ENCODE measurements at regions not wholly inside any gene's neighbourhood (a gene's known extent, or its start where the extent isn't known, plus 50 kb on each side); places are given as distances from the start of the nearest gene placed in this dataset.

DNA sequence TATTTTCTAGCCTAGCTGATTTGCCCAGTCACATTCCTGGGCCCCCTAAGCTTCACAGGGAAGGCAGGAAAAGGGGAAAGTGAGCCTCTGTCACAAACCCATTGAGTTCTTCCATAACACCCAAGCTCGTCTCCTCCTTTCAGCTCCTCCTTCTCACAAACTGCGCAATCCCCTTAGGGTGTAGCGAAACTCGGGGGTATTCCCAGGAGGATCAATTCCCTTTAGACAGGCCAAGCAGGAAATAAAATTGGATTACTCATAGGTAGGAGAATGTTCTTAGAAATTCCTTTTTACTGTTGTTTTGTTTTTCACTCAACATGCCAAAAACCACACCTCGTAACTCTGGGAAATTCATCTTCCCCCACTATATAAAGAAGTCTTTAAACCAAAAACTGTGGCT, 139.3 kb downstream of the IRS2 start:
- H3K9me3 ChIP-seq (ENCODE audit: insufficient read depth, low read length, severe bottlenecking) = peaks cover 3% of the 10 kb centered on the region
- no peaks in the 10 kb centered on the region for H3K27me3 ChIP-seq (ENCODE audit: insufficient read depth, low read length, poor library complexity)
- TF ChIP-seq, protein P1, sequence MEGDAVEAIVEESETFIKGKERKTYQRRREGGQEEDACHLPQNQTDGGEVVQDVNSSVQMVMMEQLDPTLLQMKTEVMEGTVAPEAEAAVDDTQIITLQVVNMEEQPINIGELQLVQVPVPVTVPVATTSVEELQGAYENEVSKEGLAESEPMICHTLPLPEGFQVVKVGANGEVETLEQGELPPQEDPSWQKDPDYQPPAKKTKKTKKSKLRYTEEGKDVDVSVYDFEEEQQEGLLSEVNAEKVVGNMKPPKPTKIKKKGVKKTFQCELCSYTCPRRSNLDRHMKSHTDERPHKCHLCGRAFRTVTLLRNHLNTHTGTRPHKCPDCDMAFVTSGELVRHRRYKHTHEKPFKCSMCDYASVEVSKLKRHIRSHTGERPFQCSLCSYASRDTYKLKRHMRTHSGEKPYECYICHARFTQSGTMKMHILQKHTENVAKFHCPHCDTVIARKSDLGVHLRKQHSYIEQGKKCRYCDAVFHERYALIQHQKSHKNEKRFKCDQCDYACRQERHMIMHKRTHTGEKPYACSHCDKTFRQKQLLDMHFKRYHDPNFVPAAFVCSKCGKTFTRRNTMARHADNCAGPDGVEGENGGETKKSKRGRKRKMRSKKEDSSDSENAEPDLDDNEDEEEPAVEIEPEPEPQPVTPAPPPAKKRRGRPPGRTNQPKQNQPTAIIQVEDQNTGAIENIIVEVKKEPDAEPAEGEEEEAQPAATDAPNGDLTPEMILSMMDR (IDR thresholded peaks at IDR 0.05; ENCODE audit: borderline replicate concordance, extremely low read depth, low read length, poor library complexity, severe bottlenecking) = no peak
- TF ChIP-seq EZH2 (IDR thresholded peaks at IDR 0.05; ENCODE audit: borderline replicate concordance, low read depth, low read length, severe bottlenecking) = no peak
- H3K4me3 ChIP-seq (ENCODE audit: low read depth in 1 of 2, low read length in 2 of 2) = no peak overlapping the region
- peaks cover 12% of the 10 kb centered on the region for H3K4me1 ChIP-seq (ENCODE audit: insufficient read depth, low read length)
- H3K27ac ChIP-seq (ENCODE audit: low read length) = peak overlapping the region; percentile 55
- H2AFZ ChIP-seq (ENCODE audit: low read depth, low read length) = no peak overlapping the region
- H4K20me1 ChIP-seq (ENCODE audit: insufficient read depth, low read length) = peaks cover 13% of the 10 kb centered on the region; the same call in 1 of the 2 replicates
- H3K9ac ChIP-seq (ENCODE audit: low read depth, low read length) = no peak overlapping the region
- peaks cover 25% of the 10 kb centered on the region for H3K36me3 ChIP-seq (ENCODE audit: insufficient read depth, low read length)
- no peak overlapping the region for H3K4me2 ChIP-seq (ENCODE audit: insufficient read depth, low read length)
- ATAC-seq (ENCODE audit: insufficient read depth, low read depth) (no peak), DNase-seq (no peak)
- H3K79me2 ChIP-seq (ENCODE audit: insufficient read depth, low read length) = peaks cover 75% of the 10 kb centered on the region

DNA sequence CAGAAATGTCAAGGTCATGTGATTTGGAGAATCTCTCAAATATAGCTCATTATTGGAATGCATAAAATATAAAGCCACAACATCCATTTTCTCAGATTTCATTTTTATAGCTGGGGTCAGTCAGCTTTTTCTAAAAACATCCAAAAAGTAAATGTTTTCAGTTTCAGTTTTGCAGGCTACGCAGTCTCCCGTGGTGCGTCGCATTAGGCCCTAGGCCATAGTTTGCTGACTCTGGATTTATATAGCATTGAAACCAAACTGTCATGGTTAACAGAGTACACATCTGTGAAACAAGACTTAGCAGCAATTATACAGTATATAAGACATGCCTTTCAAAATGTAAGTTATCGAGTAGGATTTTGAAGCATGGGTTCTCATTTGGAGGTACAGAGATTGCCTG, 140.0 kb downstream of the IRS2 start:
- no peak for TF ChIP-seq EZH2 (IDR thresholded peaks at IDR 0.05; ENCODE audit: borderline replicate concordance, low read depth, low read length, severe bottlenecking)
- TF ChIP-seq, protein P1 (IDR thresholded peaks at IDR 0.05; ENCODE audit: borderline replicate concordance, extremely low read depth, low read length, poor library complexity, severe bottlenecking) = no peak
- 0 out of 2 replicates have a peak overlapping the region, but pooled peaks have one; percentile 51 for H3K27ac ChIP-seq (ENCODE audit: low read length)
- H3K4me1 ChIP-seq (ENCODE audit: insufficient read depth, low read length) = peaks cover 12% of the 10 kb centered on the region
- DNase-seq = no peak
- peaks cover 72% of the 10 kb centered on the region for H3K79me2 ChIP-seq (ENCODE audit: insufficient read depth, low read length)
- H3K4me3 ChIP-seq (ENCODE audit: low read depth in 1 of 2, low read length in 2 of 2) = no peak overlapping the region
- H4K20me1 ChIP-seq (ENCODE audit: insufficient read depth, low read length) = peaks cover 13% of the 10 kb centered on the region; the same call in 1 of the 2 replicates
- H3K9ac ChIP-seq (ENCODE audit: low read depth, low read length) = no peak overlapping the region
- no peak overlapping the region for H2AFZ ChIP-seq (ENCODE audit: low read depth, low read length)
- H3K36me3 ChIP-seq (ENCODE audit: insufficient read depth, low read length) = peaks cover 26% of the 10 kb centered on the region
- H3K4me2 ChIP-seq (ENCODE audit: insufficient read depth, low read length) = no peak overlapping the region
- H3K9me3 ChIP-seq (ENCODE audit: insufficient read depth, low read length, severe bottlenecking) = peaks cover 10% of the 10 kb centered on the region
- ATAC-seq (ENCODE audit: insufficient read depth, low read depth) = peak; percentile 66; the same call in 2 of the 3 replicates
- H3K27me3 ChIP-seq (ENCODE audit: insufficient read depth, low read length, poor library complexity) = no peaks in the 10 kb centered on the region

DNA sequence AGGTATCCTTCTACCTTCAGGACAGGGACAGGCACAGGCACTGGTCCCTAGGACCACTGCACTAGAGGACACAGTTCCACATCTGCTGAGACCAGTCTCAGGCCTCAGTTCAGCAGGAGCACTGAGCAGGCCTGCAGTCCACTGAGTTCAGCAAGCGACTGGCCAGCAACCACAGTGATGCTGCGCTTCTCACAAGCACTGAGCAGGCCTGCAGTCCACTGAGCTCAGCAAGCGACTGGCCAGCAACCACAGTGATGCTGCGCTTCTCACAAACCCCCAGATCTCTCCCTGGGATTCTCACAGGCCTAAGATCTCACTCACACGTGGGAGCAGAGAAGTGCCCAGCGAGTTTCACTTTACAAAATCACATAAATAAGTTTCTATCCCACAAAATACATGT, 140.6 kb downstream of the IRS2 start:
- TF ChIP-seq EZH2 (IDR thresholded peaks at IDR 0.05; ENCODE audit: borderline replicate concordance, low read depth, low read length, severe bottlenecking) = no peak
- TF ChIP-seq, protein P1 (IDR thresholded peaks at IDR 0.05; ENCODE audit: borderline replicate concordance, extremely low read depth, low read length, poor library complexity, severe bottlenecking) = no peak
- ATAC-seq (ENCODE audit: insufficient read depth, low read depth) = no peak
- H3K9me3 ChIP-seq (ENCODE audit: insufficient read depth, low read length, severe bottlenecking) = peaks cover 16% of the 10 kb centered on the region
- H3K4me3 ChIP-seq (ENCODE audit: low read depth in 1 of 2, low read length in 2 of 2) = no peak overlapping the region
- no peak overlapping the region for H2AFZ ChIP-seq (ENCODE audit: low read depth, low read length)
- H3K27me3 ChIP-seq (ENCODE audit: insufficient read depth, low read length, poor library complexity) = no peaks in the 10 kb centered on the region
- peaks cover 9% of the 10 kb centered on the region; the same call in 1 of the 2 replicates for H4K20me1 ChIP-seq (ENCODE audit: insufficient read depth, low read length)
- peaks cover 12% of the 10 kb centered on the region for H3K4me1 ChIP-seq (ENCODE audit: insufficient read depth, low read length)
- H3K27ac ChIP-seq (ENCODE audit: low read length) = peak overlapping the region; percentile 39
- peaks cover 31% of the 10 kb centered on the region for H3K36me3 ChIP-seq (ENCODE audit: insufficient read depth, low read length)
- no peak overlapping the region for H3K4me2 ChIP-seq (ENCODE audit: insufficient read depth, low read length)
- DNase-seq = no peak
- H3K79me2 ChIP-seq (ENCODE audit: insufficient read depth, low read length) = peaks cover 72% of the 10 kb centered on the region
- no peak overlapping the region for H3K9ac ChIP-seq (ENCODE audit: low read depth, low read length)

Data from DND-41 (cell line).